HS-27A (cell line): ENCODE measurements at regions not wholly inside any gene's neighbourhood (a gene's known extent, or its start where the extent isn't known, plus 50 kb on each side); places are given as distances from the start of the nearest gene placed in this dataset.

ENCODE experiments used
- DNase-seq: peaks from one replicate; pipeline ENCODE4 v3.0.0-alpha.2; 2012; ENCODE audit warnings: low read depth, missing footprints

- DNase-seq: no peak
Measured at GRCh38 chr6:126529637-126530362, 189.9 kb downstream of the CENPW start.

- DNase-seq: no peak
Measured at GRCh38 chr6:126530775-126531174, 190.9 kb downstream of the CENPW start.

GRCh38 chr6:126531286-126531685 is 191.4 kb downstream of the CENPW start:
- no peak for DNase-seq

GRCh38 chr6:126531840-126532239 is 191.9 kb downstream of the CENPW start:
- no peak for DNase-seq

GRCh38 chr6:126534401-126534800 is 194.5 kb downstream of the CENPW start:
- DNase-seq: no peak

GRCh38 chr6:126535138-126535537 is 195.2 kb downstream of the CENPW start:
- no peak for DNase-seq

GRCh38 chr6:126535595-126535994 is 195.7 kb downstream of the CENPW start:
- no peak for DNase-seq

- no peak for DNase-seq
Measured at GRCh38 chr6:126537061-126537816, 197.3 kb downstream of the CENPW start.

- peak; percentile 56 for DNase-seq
Measured at GRCh38 chr6:126539022-126539421, 199.1 kb downstream of the CENPW start.

- no peak for DNase-seq
Measured at GRCh38 chr6:126540161-126540560, 200.2 kb downstream of the CENPW start.

GRCh38 chr6:126541806-126542491 is 202.0 kb downstream of the CENPW start:
- DNase-seq: no peak

GRCh38 chr6:126546541-126547120 is 206.7 kb downstream of the CENPW start:
- DNase-seq: no peak

- DNase-seq: no peak
Measured at GRCh38 chr6:126548300-126548699, 208.4 kb downstream of the CENPW start.

GRCh38 chr6:126550323-126550722 is 210.4 kb downstream of the CENPW start:
- no peak for DNase-seq

GRCh38 chr6:126551832-126552231 is 211.9 kb downstream of the CENPW start:
- no peak for DNase-seq

GRCh38 chr6:126553854-126554253 is 213.9 kb downstream of the CENPW start:
- DNase-seq: no peak

- no peak for DNase-seq
Measured at GRCh38 chr6:126570507-126570906, 230.6 kb downstream of the CENPW start.

- DNase-seq: no peak
Measured at GRCh38 chr6:126574301-126574700, 234.4 kb downstream of the CENPW start.

- no peak for DNase-seq
Measured at GRCh38 chr6:126581316-126581715, 241.4 kb downstream of the CENPW start.

- no peak for DNase-seq
Measured at GRCh38 chr6:126600258-126600916, 260.5 kb downstream of the CENPW start.

GRCh38 chr6:126603410-126603809 is 263.5 kb downstream of the CENPW start:
- DNase-seq: no peak

GRCh38 chr6:126605089-126605488 is 265.2 kb downstream of the CENPW start:
- DNase-seq: no peak
